ENCODE measurements at regions not wholly inside any gene's neighbourhood (a gene's known extent, or its start where the extent isn't known, plus 50 kb on each side); places are given as distances from the start of the nearest gene placed in this dataset.
A peak's percentile ranks its signal among the peaks of the same experiment; 100 is the strongest.
"Not testable (repeated sequence)": the region's sequence is repeated elsewhere in the genome, so short reads cannot be mapped to it uniquely, and the experiment has no call there.

DNA sequence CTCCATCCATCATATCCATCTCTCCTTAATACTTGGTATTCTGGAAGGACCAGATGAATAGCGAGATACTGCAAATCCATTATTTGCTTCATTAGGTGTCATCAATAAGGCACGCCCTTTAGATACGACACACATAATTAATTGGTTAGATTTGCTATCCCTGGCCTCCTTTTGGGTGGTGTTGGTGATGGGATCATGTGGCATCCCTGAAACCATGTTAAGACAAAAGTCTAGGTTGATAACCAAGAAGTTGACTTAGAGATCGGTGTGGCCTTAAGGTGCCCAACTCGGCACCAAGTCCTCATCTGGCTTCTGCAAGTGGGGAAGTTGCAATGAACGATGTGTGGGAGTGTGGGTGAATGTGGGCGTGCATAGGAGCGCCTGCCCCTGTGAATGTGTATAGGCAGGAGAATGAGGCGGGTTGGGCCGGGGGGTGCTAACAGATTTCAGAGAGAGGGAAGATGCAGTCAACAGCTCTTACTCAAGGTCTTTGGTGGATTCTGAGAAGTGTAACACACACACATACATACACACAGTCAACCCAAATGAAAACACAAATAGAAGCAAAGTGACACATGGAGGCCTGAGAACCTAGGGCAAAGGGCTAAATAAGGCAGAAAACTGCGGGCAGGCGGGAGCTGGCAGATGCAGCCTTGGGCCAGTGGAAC lies 415.7 kb upstream of the ESRRG start:
- DNase-seq = no peak

- no peak for DNase-seq
Measured at GRCh38 chr1:217138173-217138765, 415.0 kb upstream of the ESRRG start.

DNA sequence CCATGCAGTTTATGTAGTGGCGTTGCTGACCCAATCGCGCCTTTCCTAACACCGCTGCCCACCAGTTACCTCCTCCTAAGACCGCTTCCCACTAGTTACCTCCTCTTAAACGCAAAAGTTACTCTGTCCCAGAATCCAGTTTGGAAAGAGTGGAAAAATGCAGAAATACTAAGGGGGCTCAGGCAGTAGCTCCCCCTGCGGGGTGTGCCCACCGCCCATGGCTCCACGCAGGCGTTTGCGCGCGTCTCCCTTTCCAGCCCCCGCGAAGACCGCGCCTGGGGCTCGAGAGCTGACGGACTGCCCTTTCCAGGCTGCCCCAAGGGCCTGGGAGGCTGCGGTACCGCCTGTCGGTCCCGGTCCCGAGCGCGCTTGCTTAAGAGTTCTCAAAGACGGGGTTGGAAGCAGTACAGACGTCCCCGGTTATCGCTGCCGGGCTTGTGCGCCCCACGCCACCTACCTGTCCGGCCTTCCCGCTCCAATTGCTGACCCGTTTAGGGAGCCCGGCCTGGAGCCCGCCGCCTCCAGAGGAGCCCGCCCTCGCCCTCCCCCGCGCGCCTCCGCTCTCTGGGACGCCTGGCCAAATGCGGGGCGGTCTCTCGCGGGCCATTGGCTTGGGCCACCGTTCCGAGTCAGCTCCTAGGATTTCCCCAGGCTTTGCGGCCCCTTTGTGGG lies 414.1 kb upstream of the ESRRG start:
- DNase-seq = no peak

DNA sequence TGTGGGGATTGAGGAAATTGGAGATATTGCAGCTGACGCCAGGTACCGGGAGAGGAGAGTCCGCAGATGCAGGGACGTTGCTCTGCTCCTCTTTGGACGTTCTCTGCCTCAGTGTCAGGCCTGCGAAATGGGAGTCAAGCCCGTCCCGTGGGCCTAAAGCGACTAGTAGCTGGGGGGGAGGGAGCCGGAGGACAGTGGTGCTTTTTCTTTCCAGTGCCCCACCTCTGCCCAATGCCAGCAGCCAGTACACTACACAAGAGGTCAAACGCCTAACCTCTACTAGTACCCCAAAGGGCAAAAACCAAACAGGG lies 413.6 kb upstream of the ESRRG start:
- no peak for DNase-seq

- DNase-seq = no peak
Measured at GRCh38 chr1:217135987-217136894, 413.0 kb upstream of the ESRRG start.

DNA sequence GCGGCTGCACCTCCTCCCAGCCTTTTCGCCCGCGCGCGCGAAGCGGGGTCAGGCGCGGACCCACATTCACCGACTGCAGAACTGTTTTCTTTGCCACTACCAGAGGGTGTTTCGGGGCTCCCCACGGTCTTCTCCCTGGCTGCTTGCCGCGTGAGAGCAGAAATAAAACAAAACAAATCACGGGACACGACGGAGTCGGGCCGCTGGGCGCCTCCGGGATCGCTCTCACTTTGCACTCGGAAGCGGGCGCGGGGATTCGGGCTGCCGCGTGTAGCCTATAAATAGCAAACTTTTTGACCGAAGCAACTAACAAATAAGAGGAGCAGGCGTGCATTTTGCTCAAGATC lies 412.3 kb upstream of the ESRRG start:
- peak in 1 of 56 donors; percentile 7 for DNase-seq

DNA sequence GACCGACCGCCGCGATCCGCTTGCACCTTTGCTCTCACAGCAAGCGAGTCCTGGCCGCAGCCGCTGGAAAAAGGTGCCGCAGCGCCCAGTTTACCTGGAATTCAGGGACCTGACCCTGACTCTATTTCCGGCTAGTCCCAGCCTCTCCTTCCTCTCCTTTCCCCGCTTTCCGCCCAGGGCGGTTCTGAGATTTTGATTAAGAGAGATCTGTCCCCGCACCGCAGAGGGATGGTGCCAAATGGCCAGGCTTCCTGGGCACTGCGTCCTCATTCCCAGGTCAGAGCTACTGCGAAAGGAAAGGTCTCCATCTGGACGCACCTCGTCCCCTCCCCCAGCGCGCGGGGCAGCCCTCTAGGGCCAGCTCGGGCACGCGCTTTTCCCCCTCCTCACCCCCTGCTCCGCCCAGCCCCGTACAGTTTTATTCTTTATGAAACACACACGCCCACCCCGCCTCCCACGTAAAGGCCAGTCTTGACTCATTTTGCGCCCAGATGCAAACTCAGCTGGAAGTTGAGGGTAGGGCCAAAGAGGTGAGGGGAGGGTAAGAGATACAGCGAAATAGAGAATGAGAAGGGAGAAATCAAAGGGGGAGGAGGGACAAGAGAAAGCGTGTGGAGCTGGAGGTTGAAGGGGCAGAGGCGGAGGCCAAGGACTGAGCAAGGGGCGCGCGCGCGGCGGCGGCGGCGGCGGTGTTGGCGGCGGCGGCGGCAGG lies 411.8 kb upstream of the ESRRG start:
- no peak for DNase-seq

DNA sequence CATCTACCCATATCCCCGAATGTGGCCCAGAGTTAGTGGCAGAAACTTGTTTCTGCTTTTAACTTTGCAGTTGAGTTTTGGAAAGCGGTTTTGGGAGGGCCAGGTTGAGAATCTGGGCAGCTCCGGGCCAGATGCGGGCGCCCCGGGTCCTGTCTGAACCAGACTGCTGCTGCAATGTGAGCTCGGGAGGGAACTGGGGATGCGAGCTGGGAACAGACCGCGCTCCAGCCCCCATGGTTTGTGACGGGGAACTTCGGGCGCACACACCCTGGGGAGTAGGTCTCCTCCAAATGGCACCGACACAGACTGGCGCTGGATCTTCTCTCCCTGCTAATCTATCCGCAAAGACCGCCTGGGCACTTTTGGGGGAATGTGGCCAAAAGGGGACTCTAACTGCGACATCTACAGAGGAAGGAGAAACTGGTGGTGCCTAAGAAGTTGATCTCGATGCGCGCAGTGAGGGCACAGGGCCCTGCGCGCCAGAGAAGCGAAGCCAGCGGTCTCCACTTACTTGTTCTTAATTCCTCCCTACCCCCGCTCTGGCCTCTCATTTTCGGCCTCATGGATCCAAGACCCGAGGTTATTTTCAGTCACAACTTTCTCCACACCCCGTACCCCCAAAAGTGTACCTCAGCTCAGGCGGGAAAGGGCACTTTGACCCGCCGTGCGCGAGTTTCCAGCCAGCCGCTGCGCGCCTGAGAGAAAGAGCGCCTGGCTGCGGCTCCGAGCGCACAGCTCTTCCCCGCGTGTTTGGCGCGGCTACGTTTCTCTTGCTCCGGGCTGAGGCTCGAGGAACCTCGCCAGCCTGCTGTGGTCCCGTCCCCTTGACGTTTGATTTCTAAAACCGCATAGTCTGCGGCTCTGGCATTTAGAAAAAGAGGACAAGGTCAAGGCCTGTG lies 411.0 kb upstream of the ESRRG start:
- DNase-seq = no peak

GRCh38 chr1:217133092-217133491 lies 409.9 kb upstream of the ESRRG start:
- no peak for DNase-seq

GRCh38 chr1:217123340-217123739 lies 400.1 kb upstream of the ESRRG start:
- DNase-seq = not testable (repeated sequence)

GRCh38 chr1:217117973-217118465 lies 394.8 kb upstream of the ESRRG start:
- DNase-seq = no peak

DNA sequence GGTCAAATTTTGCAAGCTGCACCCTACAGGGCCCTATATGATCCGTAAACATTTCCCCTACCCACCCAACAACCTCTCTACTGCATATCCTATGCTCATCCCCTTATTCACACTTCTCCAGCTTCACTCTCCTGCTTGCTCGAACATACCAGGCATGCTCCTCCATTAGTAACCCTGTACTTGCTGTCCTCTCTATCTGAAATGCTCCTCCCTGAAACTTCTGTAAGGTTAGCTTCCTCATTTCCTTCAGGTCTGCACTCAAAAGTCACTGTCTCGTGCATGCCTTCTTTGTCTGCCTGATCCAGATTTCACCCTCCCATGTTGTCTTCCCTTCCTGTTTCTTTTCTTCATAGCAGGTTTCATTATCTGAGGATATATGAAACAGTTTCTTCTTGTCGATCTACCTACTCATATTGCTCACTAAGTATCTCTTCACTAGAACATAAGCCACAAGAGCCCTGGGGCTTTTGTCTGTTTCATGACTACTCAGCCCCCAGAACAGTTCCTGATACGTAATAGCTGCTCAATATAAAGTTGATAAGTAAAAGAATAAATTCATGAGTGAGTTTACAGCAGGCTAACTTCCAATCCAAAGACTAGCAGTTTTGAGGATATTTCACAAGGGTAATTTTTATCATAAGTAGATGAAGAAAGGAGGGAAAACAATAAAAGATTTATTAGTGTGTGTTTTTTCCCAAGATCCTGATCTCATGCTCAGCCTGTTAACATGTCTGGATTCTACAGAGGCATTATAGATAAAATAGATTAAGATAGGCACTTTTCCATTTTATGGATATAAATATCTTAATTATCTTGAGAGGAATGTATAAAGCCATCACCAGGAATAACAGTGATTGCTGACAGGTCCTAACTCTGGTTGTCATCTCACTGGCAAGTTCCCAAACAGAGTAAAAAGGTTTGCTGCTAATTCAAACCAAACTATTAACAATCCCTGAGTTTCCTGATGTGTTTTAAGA lies 392.5 kb upstream of the ESRRG start:
- no peak for DNase-seq

- no peak for DNase-seq
Measured at GRCh38 chr1:217109928-217110327, 386.7 kb upstream of the ESRRG start.

DNA sequence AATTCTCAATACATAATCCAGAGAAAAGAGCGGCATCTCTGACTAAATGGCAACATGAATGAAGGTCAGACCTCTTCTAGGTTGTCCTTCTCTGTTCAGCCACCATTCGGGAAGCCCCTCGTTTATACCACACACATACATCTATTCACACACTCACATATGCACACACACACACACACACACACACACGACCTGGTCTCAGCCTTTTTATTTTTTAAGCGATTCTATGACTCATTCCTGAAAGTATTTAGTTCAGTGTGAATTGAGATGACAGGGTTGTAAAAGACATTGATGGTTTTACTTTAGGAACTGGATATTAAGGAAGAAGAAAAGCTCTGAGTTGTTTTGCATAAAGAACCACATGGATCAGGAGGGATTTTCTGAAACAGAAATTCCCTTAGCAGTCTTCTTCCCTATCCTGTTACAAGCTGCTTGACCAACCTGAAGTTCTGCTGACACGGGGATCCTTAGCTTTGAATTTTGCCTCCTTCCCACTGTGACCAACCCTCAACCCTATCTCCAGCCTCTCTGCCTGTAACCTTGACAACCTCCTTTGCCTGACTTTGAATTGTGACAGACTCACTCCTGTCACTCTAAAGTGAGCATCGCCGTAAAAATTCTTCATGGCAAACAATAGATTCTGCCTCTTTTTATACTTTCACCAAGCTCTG lies 383.1 kb upstream of the ESRRG start:
- DNase-seq = no peak

GRCh38 chr1:217105437-217105836 lies 382.2 kb upstream of the ESRRG start:
- DNase-seq = peak in 2 of 56 donors; percentile 1 to 2

- no peak for DNase-seq
Measured at GRCh38 chr1:217097819-217098218, 374.6 kb upstream of the ESRRG start.

- DNase-seq = no peak
Measured at GRCh38 chr1:217096200-217096599, 373.0 kb upstream of the ESRRG start.

DNA sequence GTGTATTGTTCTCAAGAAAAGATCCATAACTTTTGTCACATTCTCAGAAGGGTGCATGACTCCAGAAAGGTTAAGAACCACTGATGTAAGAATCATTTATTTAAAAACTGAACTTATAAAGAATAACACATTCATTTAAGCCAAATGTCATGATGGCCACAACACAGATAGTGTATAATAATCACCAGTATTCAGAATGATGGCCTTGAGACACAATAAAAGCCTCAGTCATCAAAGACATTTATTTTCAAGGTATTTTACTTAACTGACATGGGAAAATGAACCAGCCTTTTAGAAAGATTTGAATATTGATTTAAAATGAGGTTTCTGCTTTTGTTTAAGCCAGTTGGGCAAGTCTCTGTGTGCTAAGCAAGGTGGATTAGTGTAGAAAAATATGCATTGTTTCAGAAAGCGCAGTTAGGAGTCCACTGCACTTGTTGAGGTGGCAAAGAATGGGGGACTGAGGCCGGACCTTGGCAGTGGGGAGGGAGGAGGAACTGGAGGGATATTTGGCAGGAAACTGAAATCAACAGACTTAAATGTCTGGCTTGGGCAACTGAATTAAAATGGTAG lies 371.9 kb upstream of the ESRRG start:
- no peak for DNase-seq

All from amygdala (tissue), 56 donors.